T-helper 2 cell treated with Interferon-gamma antibody and Interleukin-4, amounts not matched to agents 100 ng/mL and 5 ng/mL, for 36 hours (primary cell): ENCODE measurements at regions not wholly inside any gene's neighbourhood (a gene's known extent, or its start where the extent isn't known, plus 50 kb on each side); places are given as distances from the start of the nearest gene placed in this dataset.

Experiments used
- intact Hi-C: fragments of 100-400 bp; cut with micrococcal nuclease; formaldehyde crosslinking; loops from one replicate; pipeline ENCODE4 v1.15.1; 2023

GRCh38 chr4:83658806-83659205 is 122.9 kb downstream of the GPAT3 start:
- intact Hi-C loops = no loop called here

- intact Hi-C loops = no loop called here
Observed at GRCh38 chr4:83657336-83657735, 121.4 kb downstream of the GPAT3 start.
